DOHH2 (cell line): ENCODE measurements at regions not wholly inside any gene's neighbourhood (a gene's known extent, or its start where the extent isn't known, plus 50 kb on each side); places are given as distances from the start of the nearest gene placed in this dataset.

ENCODE experiments used
- H3F3A ChIP-seq: fragments of 200-600 bp; sonication (generic), shearing (Covaris generic); 2 replicates; pipeline ENCODE4 v1.6.0; 2016; ENCODE audit warnings: antibody characterized with exemption, mild to moderate bottlenecking; ENCODE audit not compliant: control insufficient read depth, insufficient read depth
- H3K27ac ChIP-seq: fragments of 200-600 bp; sonication (generic); 2 replicates; pipeline ENCODE4 v1.5.1; 2014; ENCODE audit warnings: low read depth, mild to moderate bottlenecking, low read length, moderate library complexity
- H3K27me3 ChIP-seq: fragments of 200-600 bp; sonication (generic); 2 replicates; pipeline ENCODE4 v1.6.1; 2014; ENCODE audit warnings: mild to moderate bottlenecking, low read length, mixed read lengths; ENCODE audit not compliant: control insufficient read depth
- H3K36me3 ChIP-seq: fragments of 200-600 bp; sonication (generic); 2 replicates; pipeline ENCODE4 v1.6.1; 2014; ENCODE audit warnings: mild to moderate bottlenecking, low read length, moderate library complexity, mixed read lengths; ENCODE audit not compliant: control insufficient read depth
- H3K4me1 ChIP-seq: fragments of 200-600 bp; sonication (generic); 2 replicates; pipeline ENCODE4 v1.6.1; 2014; ENCODE audit warnings: mild to moderate bottlenecking, low read length, mixed read lengths; ENCODE audit not compliant: control insufficient read depth
- H3K4me2 ChIP-seq: fragments of 200-600 bp; sonication (generic); 2 replicates; pipeline ENCODE4 v1.6.0; 2014; ENCODE audit warnings: mild to moderate bottlenecking, low read length, moderate library complexity
- H3K4me3 ChIP-seq: fragments of 200-600 bp; sonication (generic); 2 replicates; pipeline ENCODE4 v1.5.1; 2014; ENCODE audit warnings: mild to moderate bottlenecking, low read length, mixed read lengths
- H3K79me2 ChIP-seq: fragments of 200-600 bp; sonication (generic); 2 replicates; pipeline ENCODE4 v1.6.1; 2014; ENCODE audit warnings: mild to moderate bottlenecking, low read length, mixed read lengths; ENCODE audit not compliant: control insufficient read depth
- H3K9me2 ChIP-seq: fragments of 200-600 bp; sonication (generic); replicated peaks from 2 replicates; pipeline ENCODE4 v1.6.1; 2014; ENCODE audit warnings: mild to moderate bottlenecking, low read length, mixed read lengths; ENCODE audit not compliant: control insufficient read depth
- H3K9me3 ChIP-seq: fragments of 200-600 bp; sonication (generic); 2 replicates; pipeline ENCODE4 v1.6.1; 2014; ENCODE audit warnings: antibody characterized with exemption, low read length, mixed read lengths; ENCODE audit not compliant: control insufficient read depth, insufficient read depth
- H4K20me1 ChIP-seq: fragments of 200-600 bp; sonication (generic); 2 replicates; pipeline ENCODE4 v1.6.0; 2014; ENCODE audit warnings: low read depth, mild to moderate bottlenecking, antibody characterized with exemption, low read length, moderate library complexity; ENCODE audit not compliant: control insufficient read depth, insufficient read depth
- CTCF ChIP-seq: fragments of 200-600 bp; sonication (generic); IDR thresholded peaks from one replicate; pipeline ENCODE4 v1.5.1; 2014; ENCODE audit warnings: antibody characterized with exemption, mild to moderate bottlenecking, low read depth, low read length; ENCODE audit not compliant: poor library complexity, severe bottlenecking
- EZH2phosphoT487 ChIP-seq: fragments of 200-600 bp; sonication (generic); IDR thresholded peaks from 2 replicates; pipeline ENCODE4 v1.6.1; 2017; ENCODE audit warnings: borderline replicate concordance, mild to moderate bottlenecking, antibody characterized with exemption, low read length, moderate library complexity, mixed read lengths

GRCh38 chr6:43897571-43898302, 127.7 kb downstream of the VEGFA start:
- Histone ChIP-seq H3K27me3 (peaks cover 11% of the 10 kb centered on the region; the same call in 1 of the 2 replicates), H3K36me3 (no peaks in the 10 kb centered on the region), H4K20me1 (no peaks in the 10 kb centered on the region), H3K9me2 (no peaks in the 10 kb centered on the region), H3K9me3 (no peaks in the 10 kb centered on the region), H3K4me1 (no peaks in the 10 kb centered on the region), H3F3A (no peaks in the 10 kb centered on the region), H3K4me2 (no peak overlapping the region), H3K27ac (no peak overlapping the region), H3K4me3 (no peak overlapping the region), H3K79me2 (no peaks in the 10 kb centered on the region)
- no peak for TF ChIP-seq EZH2phosphoT487
- TF ChIP-seq CTCF, result no peak

GRCh38 chr6:43896329-43897255, 126.6 kb downstream of the VEGFA start:
- no peak overlapping the region for H3K27ac ChIP-seq
- H3F3A ChIP-seq, result no peaks in the 10 kb centered on the region
- no peaks in the 10 kb centered on the region for H3K9me2 ChIP-seq
- H3K4me3 ChIP-seq, result no peak overlapping the region
- no peaks in the 10 kb centered on the region for H3K4me1 ChIP-seq
- no peak for TF ChIP-seq EZH2phosphoT487
- TF ChIP-seq CTCF, result no peak
- no peaks in the 10 kb centered on the region for H3K9me3 ChIP-seq
- H3K4me2 ChIP-seq, result no peak overlapping the region
- no peaks in the 10 kb centered on the region for H3K79me2 ChIP-seq
- H4K20me1 ChIP-seq, result no peaks in the 10 kb centered on the region
- no peaks in the 10 kb centered on the region for H3K36me3 ChIP-seq
- H3K27me3 ChIP-seq, result peaks cover 11% of the 10 kb centered on the region; the same call in 1 of the 2 replicates

GRCh38 chr6:43895656-43896328, 125.8 kb downstream of the VEGFA start:
- TF ChIP-seq EZH2phosphoT487 (no peak), CTCF (no peak)
- no peaks in the 10 kb centered on the region for H3F3A ChIP-seq
- no peaks in the 10 kb centered on the region for H4K20me1 ChIP-seq
- H3K4me2 ChIP-seq, result no peak overlapping the region
- H3K27me3 ChIP-seq, result peaks cover 14% of the 10 kb centered on the region; the same call in 1 of the 2 replicates
- H3K79me2 ChIP-seq, result no peaks in the 10 kb centered on the region
- H3K4me1 ChIP-seq, result no peaks in the 10 kb centered on the region
- no peak overlapping the region for H3K27ac ChIP-seq
- no peak overlapping the region for H3K4me3 ChIP-seq
- H3K9me2 ChIP-seq, result no peaks in the 10 kb centered on the region
- H3K36me3 ChIP-seq, result no peaks in the 10 kb centered on the region
- H3K9me3 ChIP-seq, result no peaks in the 10 kb centered on the region
